ENCODE measurements at regions not wholly inside any gene's neighbourhood (a gene's known extent, or its start where the extent isn't known, plus 50 kb on each side); places are given as distances from the start of the nearest gene placed in this dataset.

GRCh38 chr11:43200031-43200430 lies 111.8 kb upstream of the API5 start:
- TF ChIP-seq, protein P1, sequence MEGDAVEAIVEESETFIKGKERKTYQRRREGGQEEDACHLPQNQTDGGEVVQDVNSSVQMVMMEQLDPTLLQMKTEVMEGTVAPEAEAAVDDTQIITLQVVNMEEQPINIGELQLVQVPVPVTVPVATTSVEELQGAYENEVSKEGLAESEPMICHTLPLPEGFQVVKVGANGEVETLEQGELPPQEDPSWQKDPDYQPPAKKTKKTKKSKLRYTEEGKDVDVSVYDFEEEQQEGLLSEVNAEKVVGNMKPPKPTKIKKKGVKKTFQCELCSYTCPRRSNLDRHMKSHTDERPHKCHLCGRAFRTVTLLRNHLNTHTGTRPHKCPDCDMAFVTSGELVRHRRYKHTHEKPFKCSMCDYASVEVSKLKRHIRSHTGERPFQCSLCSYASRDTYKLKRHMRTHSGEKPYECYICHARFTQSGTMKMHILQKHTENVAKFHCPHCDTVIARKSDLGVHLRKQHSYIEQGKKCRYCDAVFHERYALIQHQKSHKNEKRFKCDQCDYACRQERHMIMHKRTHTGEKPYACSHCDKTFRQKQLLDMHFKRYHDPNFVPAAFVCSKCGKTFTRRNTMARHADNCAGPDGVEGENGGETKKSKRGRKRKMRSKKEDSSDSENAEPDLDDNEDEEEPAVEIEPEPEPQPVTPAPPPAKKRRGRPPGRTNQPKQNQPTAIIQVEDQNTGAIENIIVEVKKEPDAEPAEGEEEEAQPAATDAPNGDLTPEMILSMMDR (IDR thresholded peaks at IDR 0.05; ENCODE audit: control insufficient read depth, extremely low read depth, insufficient read depth), result no peak
- DNase-seq (ENCODE audit: low read depth), result no peak
- H3K4me3 ChIP-seq (ENCODE audit: low read depth, low read length), result no peak overlapping the region

DNA sequence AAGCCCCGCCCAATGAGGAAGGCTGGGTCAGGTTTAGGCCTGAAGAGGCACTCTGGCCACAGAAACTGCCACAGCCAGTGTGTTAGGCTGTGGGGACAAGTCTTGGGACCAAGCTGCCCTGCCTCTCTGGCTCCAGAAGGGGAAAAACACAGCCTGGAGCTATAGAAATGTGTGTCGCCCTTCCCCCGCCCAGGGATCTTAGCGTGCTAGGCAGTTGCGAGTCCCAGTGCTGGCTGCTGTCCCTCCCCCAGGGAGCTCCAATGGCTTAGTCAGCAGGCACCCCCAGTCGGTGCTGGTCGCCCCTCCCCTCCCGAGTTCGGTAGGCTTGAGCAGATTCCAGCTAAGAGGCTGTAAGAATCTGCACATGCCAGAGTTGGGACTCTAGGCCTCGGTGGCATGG lies 99.5 kb upstream of the API5 start:
- TF ChIP-seq, protein P1 (IDR thresholded peaks at IDR 0.05; ENCODE audit: control insufficient read depth, extremely low read depth, insufficient read depth), result no peak
- no peak overlapping the region for H3K4me3 ChIP-seq (ENCODE audit: low read depth, low read length)
- DNase-seq (ENCODE audit: low read depth), result no peak

GRCh38 chr11:43214471-43214870 lies 97.3 kb upstream of the API5 start:
- no peak overlapping the region for H3K4me3 ChIP-seq (ENCODE audit: low read depth, low read length)
- TF ChIP-seq, protein P1 (IDR thresholded peaks at IDR 0.05; ENCODE audit: control insufficient read depth, extremely low read depth, insufficient read depth), result no peak
- no peak for DNase-seq (ENCODE audit: low read depth)

DNA sequence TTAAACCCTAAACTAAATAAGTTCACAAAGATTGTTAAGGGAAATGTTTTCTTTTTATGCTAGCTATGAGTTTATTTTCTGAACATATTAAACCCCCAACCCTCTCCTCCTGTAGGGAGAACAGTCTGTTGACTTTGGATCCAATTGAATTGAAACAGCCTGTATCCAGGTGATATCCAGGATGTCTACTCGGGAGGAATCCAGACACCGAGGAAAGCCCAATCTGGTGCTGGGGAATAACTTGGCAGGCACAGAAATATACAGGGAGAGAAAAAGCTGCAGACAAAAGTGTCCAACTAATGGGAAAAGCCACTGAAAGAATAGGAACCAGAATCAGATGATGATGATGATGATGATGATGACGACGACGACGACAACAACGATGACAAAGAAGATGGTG lies 93.9 kb upstream of the API5 start:
- no peak overlapping the region for H3K4me3 ChIP-seq (ENCODE audit: low read depth, low read length)
- DNase-seq (ENCODE audit: low read depth), result no peak
- TF ChIP-seq, protein P1 (IDR thresholded peaks at IDR 0.05; ENCODE audit: control insufficient read depth, extremely low read depth, insufficient read depth), result no peak

- H3K4me3 ChIP-seq (ENCODE audit: low read depth, low read length), result no peak overlapping the region
- TF ChIP-seq, protein P1 (IDR thresholded peaks at IDR 0.05; ENCODE audit: control insufficient read depth, extremely low read depth, insufficient read depth), result no peak
- no peak for DNase-seq (ENCODE audit: low read depth)
These were observed 89.6 kb upstream of the API5 start for GRCh38 chr11:43222215-43222614.

DNA sequence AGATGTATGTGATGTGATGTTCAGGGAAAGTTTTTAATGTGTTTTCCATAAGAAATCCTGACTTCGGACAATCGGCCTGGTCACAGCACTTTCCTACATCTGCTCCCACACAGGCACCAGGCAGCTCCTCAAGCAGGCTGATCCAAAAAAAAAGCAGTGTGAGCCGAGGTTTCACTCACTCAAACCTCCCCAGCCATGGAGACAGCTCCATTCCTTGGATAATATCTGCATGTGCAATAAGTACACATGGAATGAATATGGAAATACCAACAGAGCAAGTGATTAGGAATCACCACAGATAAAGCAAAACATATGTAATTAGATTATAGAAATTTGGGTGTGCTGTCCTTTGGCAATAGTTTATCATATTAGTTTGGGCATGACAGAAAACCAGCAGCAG lies 88.8 kb upstream of the API5 start:
- no peak for DNase-seq (ENCODE audit: low read depth)
- TF ChIP-seq, protein P1 (IDR thresholded peaks at IDR 0.05; ENCODE audit: control insufficient read depth, extremely low read depth, insufficient read depth), result no peak
- H3K4me3 ChIP-seq (ENCODE audit: low read depth, low read length), result no peak overlapping the region

- H3K4me3 ChIP-seq (ENCODE audit: low read depth, low read length), result no peak overlapping the region
- no peak for DNase-seq (ENCODE audit: low read depth)
- TF ChIP-seq, protein P1 (IDR thresholded peaks at IDR 0.05; ENCODE audit: control insufficient read depth, extremely low read depth, insufficient read depth), result no peak
These were observed 76.9 kb upstream of the API5 start for GRCh38 chr11:43234881-43235280.
